Colonic mucosa (tissue), 4 donors: ENCODE measurements at regions not wholly inside any gene's neighbourhood (a gene's known extent, or its start where the extent isn't known, plus 50 kb on each side); places are given as distances from the start of the nearest gene placed in this dataset.

Experiments
- DNase-seq: peaks from one replicate; pipeline ENCODE4 v3.0.0-alpha.2; 2020
- H3K27ac ChIP-seq: fragments of 200-600 bp; one replicate; pipeline ENCODE4 v1.8.0; 2021
- H3K27me3 ChIP-seq: fragments of 200-600 bp; one replicate; pipeline ENCODE4 v1.8.0; 2021
- H3K36me3 ChIP-seq: fragments of 200-600 bp; one replicate; pipeline ENCODE4 v1.8.0; 2021
- H3K4me1 ChIP-seq: fragments of 200-600 bp; one replicate; pipeline ENCODE4 v1.8.0; 2021; ENCODE audit warnings: mild to moderate bottlenecking
- H3K4me3 ChIP-seq: fragments of 200-600 bp; one replicate; pipeline ENCODE4 v1.8.0; 2021
- H3K9ac ChIP-seq, 2 donors: one replicate each; pipeline ENCODE4 v1.7.0; 2013; ENCODE audit warnings: control low read depth in 2 of 2, low read depth in 2 of 2, low read length in 2 of 2
- H3K9me3 ChIP-seq: fragments of 200-600 bp; one replicate; pipeline ENCODE4 v1.8.0; 2021
- CTCF ChIP-seq: fragments of 200-600 bp; IDR thresholded peaks from one replicate; pipeline ENCODE4 v1.8.0; 2022; ENCODE audit warnings: antibody characterized with exemption, mild to moderate bottlenecking
- intact Hi-C: fragments of 100-400 bp; cut with DNase I; formaldehyde crosslinking; loops from one replicate; pipeline ENCODE4 v1.14.1; 2022
- donor health status: healthy.
- donor health status: DM: no; HTN: no; CAD: no.
- donor health status: DM: no; HTN: no; CAD: no.

GRCh38 chr2:129769185-129769991 is 210.1 kb upstream of the RAB6C start:
- no peak for DNase-seq
- TF ChIP-seq CTCF = no peak
- intact Hi-C loops = no loop called here
- H3K27ac ChIP-seq = no peak overlapping the region
- H3K9me3 ChIP-seq = no peaks in the 10 kb centered on the region
- H3K27me3 ChIP-seq = no peaks in the 10 kb centered on the region
- no peaks in the 10 kb centered on the region for H3K4me1 ChIP-seq
- no peak overlapping the region for H3K4me3 ChIP-seq
- H3K36me3 ChIP-seq = no peaks in the 10 kb centered on the region
- H3K9ac ChIP-seq = no peak overlapping the region

- no peak for DNase-seq
- H3K9me3 ChIP-seq = no peaks in the 10 kb centered on the region
- no peaks in the 10 kb centered on the region for H3K36me3 ChIP-seq
- intact Hi-C loops = no loop called here
- H3K4me3 ChIP-seq = no peak overlapping the region
- H3K9ac ChIP-seq = no peak overlapping the region
- no peaks in the 10 kb centered on the region for H3K4me1 ChIP-seq
- no peaks in the 10 kb centered on the region for H3K27me3 ChIP-seq
- TF ChIP-seq CTCF = no peak
- H3K27ac ChIP-seq = no peak overlapping the region
Observed at GRCh38 chr2:129771418-129772189, 207.9 kb upstream of the RAB6C start.

GRCh38 chr2:129772190-129772579 is 207.3 kb upstream of the RAB6C start:
- DNase-seq = no peak
- intact Hi-C loops = no loop called here
- Histone ChIP-seq H3K9me3 (no peaks in the 10 kb centered on the region), H3K27ac (no peak overlapping the region), H3K9ac (no peak overlapping the region), H3K4me1 (no peaks in the 10 kb centered on the region), H3K4me3 (no peak overlapping the region), H3K27me3 (no peaks in the 10 kb centered on the region), H3K36me3 (no peaks in the 10 kb centered on the region)
- TF ChIP-seq CTCF = no peak

GRCh38 chr2:129775952-129776653 is 203.4 kb upstream of the RAB6C start:
- TF ChIP-seq CTCF = no peak
- Histone ChIP-seq H3K36me3 (no peaks in the 10 kb centered on the region), H3K4me3 (no peak overlapping the region), H3K9ac (no peak overlapping the region), H3K4me1 (no peaks in the 10 kb centered on the region), H3K27ac (no peak overlapping the region), H3K9me3 (no peaks in the 10 kb centered on the region), H3K27me3 (no peaks in the 10 kb centered on the region)
- intact Hi-C loops = no loop called here
- DNase-seq = no peak

- intact Hi-C loops = no loop called here
- no peak overlapping the region for H3K4me3 ChIP-seq
- H3K27ac ChIP-seq = no peak overlapping the region
- H3K9ac ChIP-seq = no peak overlapping the region
- H3K4me1 ChIP-seq = no peaks in the 10 kb centered on the region
- DNase-seq = no peak
- H3K36me3 ChIP-seq = no peaks in the 10 kb centered on the region
- no peaks in the 10 kb centered on the region for H3K9me3 ChIP-seq
- H3K27me3 ChIP-seq = no peaks in the 10 kb centered on the region
- no peak for TF ChIP-seq CTCF
Observed at GRCh38 chr2:129777146-129777545, 202.3 kb upstream of the RAB6C start.
